C4-2B (cell line): ENCODE measurements at regions not wholly inside any gene's neighbourhood (a gene's known extent, or its start where the extent isn't known, plus 50 kb on each side); places are given as distances from the start of the nearest gene placed in this dataset.

Experiments used
- H3K27ac ChIP-seq: fragments of 450-650 bp; 2 replicates; pipeline ENCODE4 v1.5.1; 2017
- CTCF ChIP-seq: fragments of 450-650 bp; conservative IDR thresholded peaks from 2 replicates; pipeline ENCODE4 v1.5.1; 2017; ENCODE audit warnings: mild to moderate bottlenecking
- ZFX ChIP-seq: fragments of 450-650 bp; IDR thresholded peaks from 2 replicates; pipeline ENCODE4 v1.6.1; 2017

DNA sequence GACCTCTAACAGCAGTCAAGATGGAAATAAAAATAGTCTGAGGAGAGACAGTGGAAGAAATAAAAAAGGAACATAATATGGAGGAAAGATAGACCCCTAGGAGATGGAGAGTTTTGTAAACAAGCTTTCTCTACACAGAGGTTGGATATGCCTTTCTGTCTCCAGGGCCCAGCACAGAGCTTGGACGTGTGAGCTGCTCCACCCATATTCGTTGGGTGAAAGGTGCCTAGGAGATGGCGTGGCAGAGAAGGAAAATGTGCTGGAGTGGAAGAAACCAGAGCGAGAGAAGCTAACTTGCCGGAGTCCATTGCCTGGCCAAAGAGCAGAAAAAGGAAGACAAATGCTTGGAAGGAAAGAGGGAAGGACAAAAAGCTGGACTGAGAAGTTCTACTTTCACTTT is 78.3 kb upstream of the LMO4 start:
- no peak overlapping the region for H3K27ac ChIP-seq
- TF ChIP-seq CTCF (no peak), ZFX (no peak)

DNA sequence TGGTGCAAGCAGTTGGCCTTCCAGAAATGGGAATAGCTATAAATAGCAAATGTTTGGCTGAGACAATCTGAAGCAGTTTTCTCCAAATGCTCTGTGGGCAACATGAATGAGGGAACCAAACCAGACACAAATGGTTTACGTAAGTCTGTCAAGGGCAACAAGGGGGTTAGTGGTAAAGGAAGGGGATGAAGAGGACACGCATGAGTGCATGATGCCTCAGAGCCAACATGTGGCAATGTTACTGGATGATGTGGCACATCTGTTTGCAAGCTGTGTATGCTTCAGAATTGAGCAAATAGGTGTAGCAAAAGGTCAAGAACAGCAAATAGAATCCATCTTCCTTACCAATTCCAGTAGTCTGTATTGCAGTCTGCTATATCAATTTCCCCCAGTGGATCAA is 76.3 kb upstream of the LMO4 start:
- TF ChIP-seq CTCF (no peak), ZFX (no peak)
- no peak overlapping the region for H3K27ac ChIP-seq

GRCh38 chr1:87262688-87263087 is 66.0 kb upstream of the LMO4 start:
- H3K27ac ChIP-seq: no peak overlapping the region
- TF ChIP-seq CTCF: no peak
- TF ChIP-seq ZFX: no peak

DNA sequence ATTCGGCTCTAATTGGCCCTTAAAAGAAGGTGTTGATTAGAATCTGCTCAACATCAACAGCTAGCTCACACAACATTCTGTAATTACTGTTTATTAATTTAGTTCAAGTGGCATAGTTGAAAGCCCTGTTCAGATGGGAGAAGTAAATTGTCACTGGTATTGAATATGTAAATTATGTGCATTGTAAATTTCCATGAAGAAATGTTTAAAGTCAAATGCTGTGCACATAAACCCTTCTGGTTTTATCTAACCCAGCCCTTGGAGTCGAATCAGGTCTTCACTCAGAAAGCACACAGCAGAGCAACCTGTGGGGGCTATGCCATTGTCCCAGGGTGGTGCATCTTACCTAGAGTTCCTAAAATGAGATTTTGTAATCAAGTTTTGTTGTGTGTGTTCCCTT is 65.4 kb upstream of the LMO4 start:
- TF ChIP-seq ZFX (no peak), CTCF (no peak)
- H3K27ac ChIP-seq: no peak overlapping the region

GRCh38 chr1:87263785-87264184 is 64.9 kb upstream of the LMO4 start:
- H3K27ac ChIP-seq: no peak overlapping the region
- TF ChIP-seq ZFX: no peak
- no peak for TF ChIP-seq CTCF

- no peak for TF ChIP-seq ZFX
- H3K27ac ChIP-seq: no peak overlapping the region
Observed at GRCh38 chr1:87264976-87265375, 63.7 kb upstream of the LMO4 start.

GRCh38 chr1:87265786-87266185 is 62.9 kb upstream of the LMO4 start:
- TF ChIP-seq ZFX (no peak), CTCF (no peak)
- no peak overlapping the region for H3K27ac ChIP-seq

DNA sequence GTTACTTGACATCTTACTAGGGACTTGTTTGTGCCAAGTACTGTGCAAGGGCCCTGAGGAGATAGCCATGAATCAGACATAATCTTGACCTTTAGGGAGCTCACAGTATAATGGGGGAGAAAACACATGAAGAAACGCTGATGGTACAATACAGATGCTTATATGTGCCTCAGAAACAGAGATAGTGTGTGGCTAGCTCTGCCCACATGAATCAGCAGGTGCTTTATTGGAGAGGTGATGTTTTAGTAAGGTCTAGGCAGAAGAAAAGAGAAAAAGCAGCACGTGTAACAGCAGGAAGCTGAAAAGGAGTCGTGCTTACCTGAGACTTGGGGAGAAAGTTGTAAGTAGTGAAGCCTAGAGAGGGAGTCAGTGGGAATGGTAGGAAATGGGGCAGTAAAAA is 60.6 kb upstream of the LMO4 start:
- TF ChIP-seq CTCF (no peak), ZFX (no peak)
- no peak overlapping the region for H3K27ac ChIP-seq
